GM12873 (cell line): ENCODE measurements at regions not wholly inside any gene's neighbourhood (a gene's known extent, or its start where the extent isn't known, plus 50 kb on each side); places are given as distances from the start of the nearest gene placed in this dataset.

Experiments
- TF ChIP-seq, protein P1 (sequence below): IDR thresholded peaks from 2 replicates; pipeline ENCODE4 v1.5.1; 2012; ENCODE audit warnings: low read depth, mild to moderate bottlenecking, moderate library complexity, low read length, control low read depth; ENCODE audit not compliant: insufficient read depth; ENCODE audit errors: missing control alignments

DNA sequence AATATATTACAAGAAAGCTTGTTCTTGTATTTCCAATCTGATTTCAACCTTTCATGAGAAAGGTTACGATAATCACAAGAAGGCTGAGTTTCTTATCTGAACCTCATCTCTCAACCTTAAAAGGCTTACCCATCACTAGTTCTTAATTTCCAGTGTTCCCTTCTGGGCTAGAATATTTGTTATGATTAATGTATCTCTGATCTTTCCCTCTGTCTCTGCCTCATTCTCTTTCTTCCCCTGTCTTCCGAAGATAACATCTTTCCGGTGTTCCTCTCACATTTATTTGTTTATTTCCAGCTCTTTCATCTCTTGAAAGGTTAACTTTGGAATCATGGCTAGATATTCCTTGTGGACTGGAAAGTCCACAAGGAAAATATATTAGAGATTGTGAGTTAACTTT lies 255.9 kb downstream of the SLC6A15 start:
- TF ChIP-seq, protein P1, sequence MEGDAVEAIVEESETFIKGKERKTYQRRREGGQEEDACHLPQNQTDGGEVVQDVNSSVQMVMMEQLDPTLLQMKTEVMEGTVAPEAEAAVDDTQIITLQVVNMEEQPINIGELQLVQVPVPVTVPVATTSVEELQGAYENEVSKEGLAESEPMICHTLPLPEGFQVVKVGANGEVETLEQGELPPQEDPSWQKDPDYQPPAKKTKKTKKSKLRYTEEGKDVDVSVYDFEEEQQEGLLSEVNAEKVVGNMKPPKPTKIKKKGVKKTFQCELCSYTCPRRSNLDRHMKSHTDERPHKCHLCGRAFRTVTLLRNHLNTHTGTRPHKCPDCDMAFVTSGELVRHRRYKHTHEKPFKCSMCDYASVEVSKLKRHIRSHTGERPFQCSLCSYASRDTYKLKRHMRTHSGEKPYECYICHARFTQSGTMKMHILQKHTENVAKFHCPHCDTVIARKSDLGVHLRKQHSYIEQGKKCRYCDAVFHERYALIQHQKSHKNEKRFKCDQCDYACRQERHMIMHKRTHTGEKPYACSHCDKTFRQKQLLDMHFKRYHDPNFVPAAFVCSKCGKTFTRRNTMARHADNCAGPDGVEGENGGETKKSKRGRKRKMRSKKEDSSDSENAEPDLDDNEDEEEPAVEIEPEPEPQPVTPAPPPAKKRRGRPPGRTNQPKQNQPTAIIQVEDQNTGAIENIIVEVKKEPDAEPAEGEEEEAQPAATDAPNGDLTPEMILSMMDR, result no peak

DNA sequence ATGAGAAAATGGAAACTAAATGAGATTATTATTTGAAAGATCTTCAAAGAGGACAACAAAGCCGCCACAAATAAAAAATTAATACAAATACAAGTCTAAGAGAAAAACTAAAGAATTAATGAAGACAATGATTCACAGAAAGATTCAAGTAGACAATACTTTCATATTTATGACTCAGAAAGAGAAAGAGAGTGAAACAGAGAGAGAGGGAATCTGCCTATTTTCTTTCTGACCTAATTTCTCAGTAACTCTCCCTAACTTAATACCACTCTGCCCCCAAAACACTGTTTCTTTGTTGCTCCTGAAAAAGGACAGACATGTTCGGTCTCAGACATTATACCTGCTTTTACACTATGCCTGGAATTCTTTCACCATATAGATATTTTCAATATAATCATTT lies 259.1 kb downstream of the SLC6A15 start:
- TF ChIP-seq, protein P1, result no peak

DNA sequence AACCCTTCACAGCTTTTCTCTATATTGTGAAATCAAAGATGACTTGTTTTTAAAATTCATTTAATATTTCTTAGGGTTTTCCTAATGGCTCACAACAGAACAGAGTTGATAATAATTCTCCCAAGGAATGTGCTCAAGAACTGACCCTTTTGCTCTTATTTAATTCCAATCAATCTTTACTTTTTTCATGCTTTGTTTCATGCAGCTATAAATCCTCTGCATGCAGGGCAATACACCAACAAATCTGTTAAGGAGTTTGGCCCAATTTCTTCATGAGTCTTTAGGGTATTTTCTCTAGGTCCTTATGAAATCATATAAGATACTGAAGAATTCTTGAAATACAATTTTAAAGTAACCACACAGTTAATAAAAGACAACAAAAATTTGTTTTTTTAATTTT lies 264.2 kb downstream of the SLC6A15 start:
- TF ChIP-seq, protein P1, result no peak

DNA sequence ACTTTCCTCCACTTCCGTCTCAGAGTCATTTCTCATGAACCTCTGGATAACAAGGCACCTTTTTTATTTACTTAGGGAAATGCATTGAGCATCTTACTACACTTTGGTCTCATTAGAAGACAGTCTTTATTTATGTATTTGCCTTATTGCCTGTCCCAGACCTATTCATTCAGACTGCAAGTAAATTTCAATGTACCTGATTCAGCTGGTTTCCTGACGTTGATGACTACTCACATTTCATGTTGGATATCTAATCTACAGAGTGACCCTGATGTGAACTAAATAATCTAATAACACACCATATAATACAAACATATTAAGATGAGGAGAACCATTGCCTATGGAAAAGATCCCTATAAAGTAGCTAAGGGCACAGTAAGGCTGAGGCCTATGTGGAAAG lies 267.7 kb downstream of the SLC6A15 start:
- TF ChIP-seq, protein P1, result no peak

DNA sequence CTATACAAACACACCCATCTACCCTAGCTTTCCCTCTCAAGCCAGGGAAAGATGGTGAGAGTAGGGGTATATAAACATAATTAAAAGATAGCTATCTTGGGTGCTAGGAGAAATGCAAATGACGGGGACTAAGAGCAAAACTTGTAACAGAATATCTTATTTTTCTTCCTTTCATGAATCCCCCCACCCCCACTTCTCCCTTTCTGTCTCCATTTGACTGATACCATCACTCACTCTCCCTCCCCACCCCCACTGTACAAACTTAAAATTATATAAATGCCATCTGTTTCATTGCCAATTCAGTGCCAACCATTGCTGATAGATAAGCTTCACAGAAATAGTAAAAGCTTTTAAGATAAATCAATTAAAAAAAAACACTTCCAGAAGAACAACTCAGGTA lies 268.6 kb downstream of the SLC6A15 start:
- TF ChIP-seq, protein P1, result no peak

DNA sequence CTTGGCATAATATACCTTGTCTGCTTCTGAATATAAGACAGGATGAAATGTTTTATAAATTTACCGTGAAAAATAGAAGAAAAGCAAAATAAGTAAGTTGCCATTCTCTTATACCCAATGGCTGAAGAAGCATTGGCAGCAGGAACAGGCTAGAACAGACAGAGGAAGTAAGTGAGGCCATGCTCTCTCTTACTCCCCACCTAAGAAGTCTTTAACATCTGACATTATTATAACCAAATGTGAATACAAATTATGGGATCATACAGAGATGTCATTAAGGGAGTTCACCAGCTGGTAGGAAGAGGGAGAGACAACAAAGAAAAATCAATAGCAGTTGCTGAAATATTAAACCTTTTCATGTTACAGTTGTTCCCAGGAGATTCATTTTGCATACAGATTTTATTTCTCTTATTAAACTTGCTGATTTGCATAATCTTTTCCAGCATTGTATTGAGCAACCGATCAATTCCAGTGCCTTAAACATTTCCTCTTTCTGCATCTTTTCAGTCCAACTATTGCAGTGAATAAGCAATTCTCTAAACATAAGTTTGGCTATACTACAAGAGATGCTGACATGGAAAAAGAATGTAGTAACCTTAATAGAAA lies 270.6 kb downstream of the SLC6A15 start:
- TF ChIP-seq, protein P1, result no peak

DNA sequence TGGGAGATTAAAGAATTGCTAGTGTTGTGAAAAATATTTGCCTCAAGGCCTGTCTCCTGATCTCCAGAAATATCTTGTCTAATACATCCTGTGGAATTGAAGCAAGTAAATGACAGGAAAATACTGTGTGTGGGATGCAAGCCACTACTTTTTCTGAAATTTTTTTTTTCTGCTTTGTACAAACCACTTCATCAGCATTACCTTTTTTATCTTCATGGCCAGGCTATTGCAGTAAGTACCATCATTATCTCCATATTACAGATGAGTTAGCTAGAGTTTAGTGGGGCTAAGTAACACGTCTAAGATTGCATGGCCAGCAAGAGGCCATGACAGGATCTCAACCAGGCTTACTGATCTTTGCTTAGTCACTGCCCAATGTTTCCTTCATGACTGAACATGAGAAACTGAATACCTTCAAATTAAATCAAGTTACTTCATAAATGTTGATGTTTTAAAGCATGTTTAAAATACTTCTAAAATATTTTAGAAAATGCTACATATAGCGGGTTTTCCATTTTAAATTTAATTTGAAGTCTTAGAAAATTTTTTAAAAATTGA lies 273.7 kb downstream of the SLC6A15 start:
- TF ChIP-seq, protein P1, result no peak
